GM18502 (cell line): ENCODE measurements at regions not wholly inside any gene's neighbourhood (a gene's known extent, or its start where the extent isn't known, plus 50 kb on each side); places are given as distances from the start of the nearest gene placed in this dataset.

ENCODE experiments used
- ATAC-seq: cut with Tn5 transposase; IDR thresholded peaks from one replicate; pipeline ENCODE4 v1.9.1; 2021; ENCODE audit warnings: mild to moderate bottlenecking; ENCODE audit not compliant: unreplicated experiment, poor library complexity

- no peak for ATAC-seq
Measured at GRCh38 chrX:30955687-30956086, 66.6 kb upstream of the TAB3 start.

- ATAC-seq: no peak
Measured at GRCh38 chrX:30951003-30951402, 61.9 kb upstream of the TAB3 start.

- ATAC-seq: no peak
Measured at GRCh38 chrX:30950391-30950790, 61.3 kb upstream of the TAB3 start.

- ATAC-seq: no peak
Measured at GRCh38 chrX:30949554-30949953, 60.5 kb upstream of the TAB3 start.

GRCh38 chrX:30948626-30949025 lies 59.6 kb upstream of the TAB3 start:
- ATAC-seq: no peak

GRCh38 chrX:30948051-30948450 lies 59.0 kb upstream of the TAB3 start:
- ATAC-seq: no peak

GRCh38 chrX:30943984-30944383 lies 54.9 kb upstream of the TAB3 start:
- no peak for ATAC-seq

- no peak for ATAC-seq
Measured at GRCh38 chrX:30941898-30942297, 52.8 kb upstream of the TAB3 start.

- ATAC-seq: no peak
Measured at GRCh38 chrX:30939928-30940327, 50.9 kb upstream of the TAB3 start.
